ENCODE measurements at regions not wholly inside any gene's neighbourhood (a gene's known extent, or its start where the extent isn't known, plus 50 kb on each side); places are given as distances from the start of the nearest gene placed in this dataset.

DNA sequence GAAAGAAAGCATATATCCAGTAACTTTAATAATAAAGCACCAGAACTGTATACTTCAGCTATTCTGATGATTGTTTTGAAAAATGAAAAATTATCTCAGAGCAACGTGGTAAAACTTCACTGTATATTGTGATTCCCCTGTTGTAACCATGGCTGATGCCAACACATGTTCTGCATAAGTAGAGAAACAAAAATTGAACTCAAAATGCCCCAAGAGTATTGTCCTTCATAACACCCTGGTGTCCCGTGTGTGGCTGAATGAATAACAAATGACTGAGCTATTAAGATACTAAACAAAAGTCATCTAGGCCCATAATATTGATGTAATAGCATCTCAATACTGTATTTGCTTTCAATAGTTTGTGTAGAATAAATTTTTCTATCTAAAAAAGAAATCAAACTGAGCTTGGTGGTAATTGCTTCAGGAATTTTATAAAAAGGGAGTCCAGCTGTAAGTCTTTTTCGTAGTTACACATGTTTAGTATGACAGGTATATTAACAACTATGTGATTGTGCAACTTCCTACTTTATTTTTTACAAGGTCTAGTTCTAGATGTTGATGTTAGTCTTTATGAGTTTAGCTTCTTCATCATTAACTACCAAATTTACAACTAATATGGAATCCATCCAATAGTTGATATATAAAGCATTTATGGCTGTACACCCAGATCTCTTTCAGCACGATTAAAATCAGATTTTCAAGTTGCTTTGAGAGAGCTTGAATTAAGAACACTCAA, 623.8 kb upstream of the AGTR1 start:
- no peak overlapping the region for H3K4me3 Mint-ChIP-seq
- H3K4me1 Mint-ChIP-seq (ENCODE audit: low read depth) = no peaks in the 10 kb centered on the region
- no peaks in the 10 kb centered on the region for H3K27me3 Mint-ChIP-seq (ENCODE audit: low read depth)
- no peaks in the 10 kb centered on the region for H3K9me3 Mint-ChIP-seq
- H3K36me3 Mint-ChIP-seq (ENCODE audit: low read depth) = no peaks in the 10 kb centered on the region
- no peak overlapping the region for H3K27ac Mint-ChIP-seq

DNA sequence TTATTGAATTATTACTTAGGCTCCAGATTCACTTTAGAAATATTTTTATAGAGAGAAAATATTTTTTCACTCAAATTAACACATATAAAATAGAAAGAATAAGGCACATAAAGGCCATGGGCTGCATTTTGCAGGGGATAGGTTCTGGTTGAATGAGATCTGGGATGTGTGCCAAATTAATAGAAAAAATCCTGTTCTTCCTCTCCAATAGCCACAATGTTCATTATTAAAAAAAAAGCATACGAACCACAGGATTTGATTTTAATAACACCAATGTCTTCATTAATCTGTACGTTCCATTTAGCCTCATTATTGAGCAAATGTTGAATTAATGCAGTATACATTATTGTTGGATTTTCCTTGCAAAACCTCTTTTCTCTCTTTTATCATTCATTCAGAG, 622.8 kb upstream of the AGTR1 start:
- H3K36me3 Mint-ChIP-seq (ENCODE audit: low read depth) = no peaks in the 10 kb centered on the region
- H3K27me3 Mint-ChIP-seq (ENCODE audit: low read depth) = no peaks in the 10 kb centered on the region
- H3K27ac Mint-ChIP-seq = no peak overlapping the region
- no peaks in the 10 kb centered on the region for H3K4me1 Mint-ChIP-seq (ENCODE audit: low read depth)
- H3K4me3 Mint-ChIP-seq = no peak overlapping the region
- H3K9me3 Mint-ChIP-seq = no peaks in the 10 kb centered on the region

DNA sequence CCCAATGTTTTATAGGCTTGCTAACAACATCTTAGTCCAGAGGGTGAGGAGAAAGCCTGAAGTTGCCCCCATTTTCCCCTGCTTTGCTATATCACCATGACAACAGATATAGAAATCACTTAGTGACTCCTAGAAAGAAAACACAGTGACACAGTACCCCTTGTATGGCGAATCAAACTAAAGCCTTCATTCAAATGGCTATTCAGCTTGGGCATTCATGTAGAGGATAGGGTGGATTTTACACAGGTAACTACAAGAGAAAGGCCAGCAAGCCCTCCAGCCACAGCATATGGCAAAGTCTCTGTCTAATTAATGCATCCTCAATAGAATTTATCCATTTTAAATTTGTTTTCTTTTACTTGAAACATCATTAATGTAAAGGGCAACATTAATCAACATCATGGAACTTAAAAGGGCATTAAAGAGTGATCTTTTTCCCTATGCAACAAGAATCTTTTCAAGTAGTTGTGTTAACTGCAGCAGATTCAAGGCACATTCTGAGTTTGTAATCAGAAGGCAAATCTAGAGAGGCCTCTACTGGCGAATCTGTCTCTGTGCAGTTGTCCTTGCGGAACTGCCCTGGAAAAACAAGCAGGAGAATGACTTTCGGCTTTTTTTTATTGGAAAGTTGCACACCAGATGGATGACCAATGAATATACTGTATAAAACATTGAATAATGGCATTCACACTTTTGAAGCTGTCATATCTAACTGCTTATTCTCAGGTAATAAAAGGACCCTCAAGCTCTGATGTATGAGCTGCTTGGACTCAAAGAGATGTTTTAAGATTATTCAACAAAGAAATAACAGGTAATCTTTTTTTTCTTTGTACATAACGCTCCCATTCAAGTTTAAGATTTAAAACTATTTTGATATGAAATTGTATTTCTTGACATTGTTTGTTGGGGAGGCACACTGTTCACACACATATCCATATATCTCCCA, 621.7 kb upstream of the AGTR1 start:
- Mint-ChIP-seq H3K9me3 (no peaks in the 10 kb centered on the region), H3K4me1 (ENCODE audit: low read depth) (no peaks in the 10 kb centered on the region), H3K27ac (no peak overlapping the region), H3K27me3 (ENCODE audit: low read depth) (no peaks in the 10 kb centered on the region), H3K4me3 (no peak overlapping the region), H3K36me3 (ENCODE audit: low read depth) (no peaks in the 10 kb centered on the region)

GRCh38 chr3:148077318-148077923, 620.3 kb upstream of the AGTR1 start:
- H3K27ac Mint-ChIP-seq = no peak overlapping the region

GRCh38 chr3:148077965-148078364, 619.7 kb upstream of the AGTR1 start:
- Mint-ChIP-seq H3K9me3 (no peaks in the 10 kb centered on the region), H3K36me3 (ENCODE audit: low read depth) (no peaks in the 10 kb centered on the region), H3K27me3 (ENCODE audit: low read depth) (no peaks in the 10 kb centered on the region), H3K27ac (no peak overlapping the region), H3K4me3 (no peak overlapping the region), H3K4me1 (ENCODE audit: low read depth) (no peaks in the 10 kb centered on the region)

More at GRCh38 chr3:148077318-148077923, 620.3 kb upstream of the AGTR1 start:
- no peak overlapping the region for H3K4me3 Mint-ChIP-seq
- no peaks in the 10 kb centered on the region for H3K36me3 Mint-ChIP-seq (ENCODE audit: low read depth)
- H3K27me3 Mint-ChIP-seq (ENCODE audit: low read depth) = no peaks in the 10 kb centered on the region
- no peaks in the 10 kb centered on the region for H3K9me3 Mint-ChIP-seq
- H3K4me1 Mint-ChIP-seq (ENCODE audit: low read depth) = no peaks in the 10 kb centered on the region

DNA sequence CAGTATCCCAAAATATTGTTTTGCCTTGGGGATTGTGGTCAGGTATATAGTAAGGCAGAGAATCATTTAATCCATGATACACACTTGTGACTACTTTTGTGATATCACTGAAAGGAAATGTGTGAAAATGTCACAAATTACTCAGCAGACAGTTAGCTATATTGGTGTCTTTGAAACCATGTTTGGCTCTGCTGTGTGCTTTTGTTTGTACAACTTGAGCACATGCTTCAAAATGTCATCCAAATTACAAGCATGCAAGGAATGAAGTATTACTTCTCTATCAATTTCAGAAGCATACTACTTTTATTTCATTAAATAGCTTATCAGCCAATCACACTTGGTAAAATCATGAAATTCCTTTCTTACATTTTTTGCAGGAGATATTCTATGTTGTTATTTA, 619.0 kb upstream of the AGTR1 start:
- Mint-ChIP-seq H3K4me1 (ENCODE audit: low read depth) (no peaks in the 10 kb centered on the region), H3K27ac (no peak overlapping the region), H3K36me3 (ENCODE audit: low read depth) (no peaks in the 10 kb centered on the region)

GRCh38 chr3:148079370-148079769, 618.3 kb upstream of the AGTR1 start:
- Mint-ChIP-seq H3K4me3 (no peak overlapping the region), H3K36me3 (ENCODE audit: low read depth) (no peaks in the 10 kb centered on the region), H3K4me1 (ENCODE audit: low read depth) (no peaks in the 10 kb centered on the region), H3K27ac (no peak overlapping the region), H3K27me3 (ENCODE audit: low read depth) (no peaks in the 10 kb centered on the region), H3K9me3 (no peaks in the 10 kb centered on the region)

More for the DNA sequence above, 619.0 kb upstream of the AGTR1 start:
- H3K27me3 Mint-ChIP-seq (ENCODE audit: low read depth) = no peaks in the 10 kb centered on the region
- H3K4me3 Mint-ChIP-seq = no peak overlapping the region
- no peaks in the 10 kb centered on the region for H3K9me3 Mint-ChIP-seq

DNA sequence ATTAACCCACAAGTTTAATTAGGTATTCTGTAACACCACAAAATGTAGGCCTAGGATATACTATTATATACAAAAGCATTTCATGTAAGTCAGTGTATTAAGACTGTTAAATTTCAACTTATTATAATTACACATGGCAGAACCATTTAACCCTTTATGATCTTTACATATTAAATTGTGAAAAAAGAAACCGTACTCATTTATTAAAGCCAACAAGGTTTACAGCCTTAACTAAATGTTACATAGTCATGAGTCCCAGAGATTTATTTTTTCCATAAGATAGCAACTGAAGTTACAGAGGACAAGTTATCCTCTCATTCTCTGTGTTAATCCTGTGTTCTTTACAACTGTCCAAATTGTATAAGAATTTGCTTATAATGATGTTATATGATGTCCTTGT, 615.8 kb upstream of the AGTR1 start:
- H3K4me1 Mint-ChIP-seq (ENCODE audit: low read depth) = no peaks in the 10 kb centered on the region
- H3K27me3 Mint-ChIP-seq (ENCODE audit: low read depth) = no peaks in the 10 kb centered on the region
- H3K9me3 Mint-ChIP-seq = no peaks in the 10 kb centered on the region
- H3K36me3 Mint-ChIP-seq (ENCODE audit: low read depth) = no peaks in the 10 kb centered on the region
- H3K4me3 Mint-ChIP-seq = no peak overlapping the region
- no peak overlapping the region for H3K27ac Mint-ChIP-seq

GRCh38 chr3:148082506-148083280, 615.0 kb upstream of the AGTR1 start:
- Mint-ChIP-seq H3K9me3 (no peaks in the 10 kb centered on the region), H3K27me3 (ENCODE audit: low read depth) (no peaks in the 10 kb centered on the region), H3K4me3 (no peak overlapping the region)

DNA sequence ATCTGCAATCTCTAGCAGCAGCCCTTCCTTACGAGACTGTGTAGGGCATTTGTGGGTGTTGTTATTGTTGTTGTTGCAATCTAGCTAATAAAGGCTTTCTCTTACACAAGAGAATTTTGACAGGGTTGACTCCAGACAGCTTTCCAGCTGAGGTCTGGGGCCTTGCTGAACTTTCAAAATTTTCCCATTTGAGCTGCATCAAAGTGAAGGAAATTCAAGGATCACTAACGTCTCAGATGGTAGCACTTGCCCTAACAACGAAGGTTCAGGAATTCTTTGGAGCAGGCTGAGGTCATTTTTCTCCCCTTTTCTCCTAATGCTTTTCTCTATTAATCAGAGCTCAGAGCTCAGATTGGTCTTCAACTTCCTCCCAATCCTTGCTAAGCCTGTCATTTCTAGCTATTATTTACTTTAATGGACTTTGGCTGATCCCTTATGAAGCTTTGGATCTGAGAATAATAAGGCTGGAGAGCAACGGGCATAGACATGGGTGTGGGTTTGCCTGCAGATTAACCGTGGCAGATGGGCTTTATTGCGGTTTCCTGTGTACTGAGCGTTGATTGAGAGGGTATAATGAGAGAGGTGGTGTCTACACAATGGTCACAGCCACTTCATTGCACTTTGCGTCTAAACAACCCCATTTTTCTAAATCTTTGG, 614.0 kb upstream of the AGTR1 start:
- Mint-ChIP-seq H3K4me3 (no peak overlapping the region), H3K36me3 (ENCODE audit: low read depth) (no peaks in the 10 kb centered on the region), H3K27ac (no peak overlapping the region), H3K9me3 (no peaks in the 10 kb centered on the region), H3K27me3 (ENCODE audit: low read depth) (no peaks in the 10 kb centered on the region), H3K4me1 (ENCODE audit: low read depth) (no peaks in the 10 kb centered on the region)

More at GRCh38 chr3:148082506-148083280, 615.0 kb upstream of the AGTR1 start:
- Mint-ChIP-seq H3K4me1 (ENCODE audit: low read depth) (no peaks in the 10 kb centered on the region), H3K36me3 (ENCODE audit: low read depth) (no peaks in the 10 kb centered on the region), H3K27ac (no peak overlapping the region)

- H3K4me3 Mint-ChIP-seq = no peak overlapping the region
- H3K36me3 Mint-ChIP-seq (ENCODE audit: low read depth) = no peaks in the 10 kb centered on the region
Measured at GRCh38 chr3:148084931-148085330, 612.8 kb upstream of the AGTR1 start.

DNA sequence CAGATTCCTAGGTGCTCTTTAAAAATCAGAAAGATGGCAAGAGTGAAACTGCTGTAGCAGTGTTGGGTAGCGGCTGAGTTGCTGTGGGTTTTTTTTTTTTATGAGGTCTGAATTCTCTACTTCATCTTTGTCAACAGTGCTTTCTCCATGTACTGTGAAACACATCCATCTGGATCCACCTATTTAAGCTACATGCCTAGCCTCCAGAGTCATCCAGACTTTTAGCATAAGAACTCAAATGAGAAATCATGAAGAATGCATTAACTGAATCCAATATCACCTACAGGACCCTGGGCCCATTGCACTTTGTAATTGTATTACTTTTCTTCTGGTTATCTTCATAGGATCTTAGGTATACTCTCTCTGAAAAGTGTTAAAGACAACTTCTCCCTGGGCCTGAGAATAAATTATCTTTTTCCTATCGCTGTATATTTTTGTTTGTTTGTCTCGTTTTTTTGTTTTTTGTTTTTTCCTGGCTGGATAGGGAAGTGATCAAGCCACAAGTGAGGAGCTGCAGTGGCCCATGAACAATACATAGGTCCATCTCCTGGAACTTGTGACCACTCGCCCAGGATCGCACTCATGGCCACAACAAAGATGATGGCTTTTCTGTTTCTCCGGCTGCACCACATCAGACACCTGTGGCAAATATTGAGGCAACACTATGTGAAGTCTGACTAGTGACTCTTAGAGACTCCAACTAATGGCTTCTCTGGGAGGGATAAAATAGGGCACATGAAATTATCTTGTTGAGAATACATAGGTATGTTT, 609.9 kb upstream of the AGTR1 start:
- H3K27ac Mint-ChIP-seq = no peak overlapping the region
- no peaks in the 10 kb centered on the region for H3K4me1 Mint-ChIP-seq (ENCODE audit: low read depth)
- no peaks in the 10 kb centered on the region for H3K36me3 Mint-ChIP-seq (ENCODE audit: low read depth)
- H3K27me3 Mint-ChIP-seq (ENCODE audit: low read depth) = no peaks in the 10 kb centered on the region
- no peaks in the 10 kb centered on the region for H3K9me3 Mint-ChIP-seq
- no peak overlapping the region for H3K4me3 Mint-ChIP-seq

More at GRCh38 chr3:148084931-148085330, 612.8 kb upstream of the AGTR1 start:
- no peaks in the 10 kb centered on the region for H3K27me3 Mint-ChIP-seq (ENCODE audit: low read depth)
- no peaks in the 10 kb centered on the region for H3K9me3 Mint-ChIP-seq
- no peaks in the 10 kb centered on the region for H3K4me1 Mint-ChIP-seq (ENCODE audit: low read depth)
- H3K27ac Mint-ChIP-seq = no peak overlapping the region

DNA sequence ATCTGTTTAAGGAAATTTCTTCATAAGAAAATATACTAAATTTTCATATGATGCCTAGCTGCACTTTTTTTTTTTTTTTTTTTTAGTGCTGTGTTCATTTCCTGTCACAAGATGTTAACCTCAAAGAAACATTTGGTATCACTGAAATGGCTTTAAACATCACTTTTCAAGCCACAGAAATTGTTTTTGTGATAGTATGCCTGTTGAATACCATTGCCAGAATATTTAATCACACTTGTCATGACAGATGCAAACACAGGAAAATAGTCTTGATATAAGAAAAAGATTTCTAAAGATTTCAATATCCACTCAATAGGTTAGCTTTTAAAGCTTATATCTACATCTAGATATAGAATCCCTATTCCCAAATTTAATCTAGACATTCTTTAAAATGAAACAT, 608.5 kb upstream of the AGTR1 start:
- no peaks in the 10 kb centered on the region for H3K36me3 Mint-ChIP-seq (ENCODE audit: low read depth)
- H3K27me3 Mint-ChIP-seq (ENCODE audit: low read depth) = no peaks in the 10 kb centered on the region
- H3K9me3 Mint-ChIP-seq = no peaks in the 10 kb centered on the region
- H3K4me3 Mint-ChIP-seq = no peak overlapping the region
- no peaks in the 10 kb centered on the region for H3K4me1 Mint-ChIP-seq (ENCODE audit: low read depth)
- no peak overlapping the region for H3K27ac Mint-ChIP-seq

Data from T-helper 1 cell treated with Interleukin-12 subunit alpha and Interleukin-12 subunit beta and Interleukin-4 antibody, amounts not matched to agents 30 μg/mL and 1 μg/mL, for 36 hours (primary cell).